RPMI8226 (cell line): ENCODE measurements at regions not wholly inside any gene's neighbourhood (a gene's known extent, or its start where the extent isn't known, plus 50 kb on each side); places are given as distances from the start of the nearest gene placed in this dataset.
"Not testable (repeated sequence)": the region's sequence is repeated elsewhere in the genome, so short reads cannot be mapped to it uniquely, and the experiment has no call there.

ENCODE experiments used
- DNase-seq: peaks from one replicate; pipeline ENCODE4 v3.0.0-alpha.2; 2015

DNA sequence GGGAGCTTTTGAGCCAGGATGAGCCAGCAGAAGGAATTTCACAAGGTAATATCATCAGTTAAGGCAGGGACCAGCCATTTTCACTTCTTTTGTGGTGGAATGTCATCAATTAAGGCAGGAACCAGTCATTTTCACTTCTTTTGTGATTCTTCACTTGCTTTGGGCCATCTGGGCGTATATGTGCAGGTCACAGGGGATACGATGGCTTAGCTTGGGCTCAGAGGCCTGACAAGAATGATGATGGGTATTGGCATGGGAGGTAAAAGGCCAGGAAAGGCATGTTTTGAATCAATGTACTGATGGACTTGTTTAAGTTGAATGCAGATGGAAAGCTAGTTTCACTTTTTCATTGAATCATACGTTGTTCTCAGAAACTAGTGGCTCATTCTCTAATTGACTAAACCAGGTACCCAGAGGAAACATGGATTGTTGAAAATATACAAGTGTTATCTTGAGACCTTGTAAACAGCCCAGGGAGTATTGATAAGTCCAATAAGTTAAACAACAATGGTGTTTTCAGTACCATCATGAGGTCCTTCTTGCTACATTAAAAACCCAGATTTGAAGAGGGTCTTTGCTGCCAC is 1672.5 kb upstream of the DDX18 start:
- DNase-seq = no peak

DNA sequence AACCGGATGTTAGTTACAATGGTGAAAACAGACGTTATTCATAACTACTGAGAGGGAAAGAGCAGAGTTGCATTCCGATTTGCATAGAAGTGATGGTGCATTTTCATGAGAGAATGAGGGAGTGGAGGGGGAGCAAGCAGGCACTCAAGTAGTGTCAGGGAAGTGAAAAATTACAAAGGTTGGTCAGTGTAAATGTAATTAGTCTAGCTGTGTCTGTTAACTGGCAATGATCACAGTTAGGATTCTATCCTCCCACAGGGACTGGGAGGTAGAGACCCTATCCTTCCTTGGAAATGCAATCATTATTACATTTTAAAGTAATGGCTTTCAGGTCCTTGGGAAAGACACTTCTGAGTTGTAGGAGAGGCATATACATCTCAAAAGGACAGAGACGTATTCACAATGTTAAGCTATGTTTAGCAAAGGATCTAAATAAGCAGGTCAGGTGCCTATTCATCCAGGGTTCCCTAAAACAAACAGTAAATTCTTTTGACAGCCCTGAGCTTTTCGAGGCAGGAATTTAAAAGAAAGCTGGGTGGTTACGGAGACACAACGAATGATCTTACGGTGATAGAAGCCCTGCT is 1671.8 kb upstream of the DDX18 start:
- no peak for DNase-seq

DNA sequence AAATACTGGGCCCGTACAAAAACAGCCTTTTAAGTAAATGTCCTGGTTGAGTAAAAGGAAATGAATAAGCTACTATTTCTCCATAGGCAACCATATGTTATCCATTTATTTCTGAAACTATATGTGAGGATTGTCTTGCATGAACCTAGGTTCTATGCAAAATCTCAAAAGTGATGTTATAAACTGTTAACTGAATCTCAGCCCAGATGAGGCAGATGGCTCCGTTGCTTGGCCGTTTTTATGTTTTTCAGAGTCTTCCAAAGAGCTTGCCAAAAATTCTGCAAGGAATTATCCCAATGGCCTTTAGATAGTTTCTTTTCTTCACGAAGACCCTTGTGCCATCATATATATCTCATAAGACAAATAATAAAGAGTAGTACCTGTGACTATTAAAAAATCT is 1669.5 kb upstream of the DDX18 start:
- no peak for DNase-seq

DNA sequence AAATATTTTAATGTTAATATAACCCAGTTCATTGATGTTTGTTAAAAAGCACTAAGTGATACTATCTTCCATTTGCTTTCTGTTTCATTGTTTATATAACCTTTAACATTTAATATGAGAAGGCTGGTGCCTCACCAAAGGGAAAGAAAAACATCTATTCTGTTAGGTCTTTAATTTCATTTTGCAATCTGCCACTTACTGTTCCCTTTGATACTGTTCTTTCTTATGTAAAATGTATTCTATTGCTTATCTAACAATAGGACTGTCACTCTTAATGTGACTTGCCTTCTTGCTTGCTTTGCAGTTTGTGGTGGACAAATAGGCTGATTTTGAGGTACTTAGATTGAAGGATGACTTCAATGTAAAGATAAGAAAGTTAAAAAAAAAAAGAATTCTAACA is 1666.1 kb upstream of the DDX18 start:
- DNase-seq = no peak

DNA sequence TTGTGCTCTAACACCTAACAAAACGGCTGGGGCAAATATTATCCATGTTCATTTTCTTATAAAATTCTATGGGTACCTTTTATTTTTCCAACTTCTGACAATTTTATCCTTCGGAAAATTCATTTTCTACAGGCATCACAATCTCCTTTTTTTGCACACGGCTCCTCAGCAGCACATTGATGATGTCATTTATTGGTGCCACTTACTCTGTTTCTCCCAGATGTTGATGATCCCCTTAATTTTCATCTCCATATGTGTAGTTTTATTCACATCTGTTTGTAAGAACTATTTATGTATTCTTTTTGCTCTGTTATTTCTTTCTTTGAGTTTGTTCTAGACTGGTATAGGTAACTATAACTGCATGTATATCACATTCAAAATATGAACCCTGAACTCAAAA is 1660.8 kb upstream of the DDX18 start:
- no peak for DNase-seq

DNA sequence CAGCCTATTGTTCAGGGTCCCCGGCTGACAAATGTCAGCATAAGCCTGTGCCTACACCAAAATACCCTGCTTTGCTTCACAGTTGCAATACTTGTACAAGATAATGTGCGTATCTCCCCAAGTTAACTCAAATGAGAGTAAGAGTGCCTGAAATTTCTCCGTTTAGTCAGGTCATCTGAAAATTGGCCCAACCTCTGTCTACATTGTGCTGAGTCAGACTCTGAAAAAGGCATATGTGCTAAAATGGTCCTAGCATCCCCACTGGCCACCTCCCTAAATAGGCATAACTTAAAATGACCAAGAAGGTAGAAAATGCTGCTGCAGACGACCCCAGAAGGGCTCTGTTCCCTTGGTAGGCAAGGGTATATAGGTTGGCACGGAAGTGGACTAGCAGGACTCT is 1653.8 kb upstream of the DDX18 start:
- no peak for DNase-seq

DNA sequence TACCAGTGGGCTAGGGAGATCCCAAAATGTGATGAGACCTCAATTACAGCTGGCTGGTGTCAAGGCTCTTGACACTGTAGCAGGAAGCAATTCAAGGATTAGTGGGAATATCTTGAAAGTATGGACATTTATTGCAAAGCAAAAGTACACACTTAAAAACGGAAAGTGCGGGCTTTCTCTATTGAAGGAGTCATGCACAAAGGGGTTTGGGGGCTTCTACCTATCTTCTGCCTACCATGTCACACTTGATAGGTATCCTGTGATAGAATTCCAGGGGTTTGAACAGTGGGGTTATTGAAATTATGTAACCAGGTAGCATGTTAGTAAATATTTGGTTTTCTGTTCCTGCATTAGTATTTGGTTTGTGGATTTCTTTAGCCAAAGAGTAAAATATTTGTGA is 1652.1 kb upstream of the DDX18 start:
- DNase-seq = no peak

DNA sequence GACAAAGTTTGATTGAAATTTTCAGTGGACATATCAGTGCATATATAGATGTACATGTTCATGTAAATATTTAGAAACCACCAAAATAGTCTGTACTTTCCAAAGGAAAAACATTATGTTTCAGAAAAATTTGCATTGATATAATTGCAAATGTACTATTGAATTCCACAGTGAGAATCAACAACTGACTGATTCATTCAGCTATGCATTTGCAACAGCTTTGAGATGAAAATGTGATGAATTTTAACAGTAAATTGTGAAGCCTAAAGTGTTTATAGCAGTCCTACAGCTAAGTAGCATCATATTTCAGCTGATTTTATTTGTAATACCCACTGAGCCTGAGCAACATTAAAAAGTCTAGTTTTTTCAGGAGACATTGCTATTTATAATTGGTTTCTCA is 1647.4 kb upstream of the DDX18 start:
- DNase-seq = no peak

DNA sequence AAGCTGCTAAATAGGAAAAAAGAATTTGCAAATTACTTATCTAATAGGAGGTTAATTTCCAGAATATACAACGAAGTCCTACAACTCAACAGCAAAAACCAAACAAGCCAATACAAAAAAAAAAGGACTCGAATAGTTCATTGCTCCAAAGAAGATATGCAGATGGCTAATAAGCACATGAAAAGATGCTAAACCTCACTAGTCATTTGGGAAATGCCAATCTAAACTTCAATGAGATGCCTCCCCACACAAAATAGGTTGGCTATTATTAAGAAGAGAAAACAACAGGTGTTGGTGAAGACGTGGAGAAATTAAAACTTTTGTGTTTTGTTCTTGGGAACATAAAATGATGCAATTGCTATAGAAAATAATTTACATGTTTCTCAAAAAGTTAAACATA is 1634.4 kb upstream of the DDX18 start:
- DNase-seq = no peak

DNA sequence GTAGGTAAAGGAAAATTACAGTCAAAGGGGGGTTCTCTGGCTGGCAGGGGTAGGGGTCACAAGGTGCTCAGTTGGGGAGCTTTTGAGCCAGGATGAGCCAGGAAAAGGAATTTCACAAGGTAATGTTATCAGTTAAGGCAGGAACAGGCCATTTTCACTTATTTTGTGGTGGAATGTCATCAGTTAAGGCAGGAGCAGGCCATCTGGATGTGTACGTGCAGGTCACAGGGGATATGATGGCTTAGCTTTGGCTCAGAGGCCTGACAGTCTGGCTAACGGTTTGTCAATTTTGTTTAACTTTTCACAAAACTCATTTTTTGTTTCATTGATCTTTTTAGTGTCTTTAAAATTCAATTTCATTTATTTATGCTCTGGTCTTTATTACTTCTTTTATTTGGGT is 1623.8 kb upstream of the DDX18 start:
- DNase-seq = not testable (repeated sequence)

DNA sequence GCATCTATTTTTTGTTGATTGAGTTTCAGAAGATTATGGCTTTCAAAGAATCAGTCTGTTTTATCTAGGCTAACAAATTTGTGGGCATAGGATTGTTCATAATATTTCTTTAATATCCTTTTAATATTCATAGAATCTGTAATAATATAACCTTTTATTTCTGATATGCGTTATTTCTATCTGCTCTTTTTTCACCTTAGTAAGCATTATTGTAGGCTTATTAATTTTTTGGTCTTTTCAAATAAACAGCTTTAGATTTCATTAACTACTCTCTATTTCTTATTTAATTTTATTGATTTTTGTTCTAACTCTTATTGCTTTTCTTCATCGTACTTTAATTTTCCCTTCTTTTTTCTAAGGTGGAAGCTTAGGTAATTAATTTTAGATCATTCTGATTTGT is 1614.4 kb upstream of the DDX18 start:
- no peak for DNase-seq

DNA sequence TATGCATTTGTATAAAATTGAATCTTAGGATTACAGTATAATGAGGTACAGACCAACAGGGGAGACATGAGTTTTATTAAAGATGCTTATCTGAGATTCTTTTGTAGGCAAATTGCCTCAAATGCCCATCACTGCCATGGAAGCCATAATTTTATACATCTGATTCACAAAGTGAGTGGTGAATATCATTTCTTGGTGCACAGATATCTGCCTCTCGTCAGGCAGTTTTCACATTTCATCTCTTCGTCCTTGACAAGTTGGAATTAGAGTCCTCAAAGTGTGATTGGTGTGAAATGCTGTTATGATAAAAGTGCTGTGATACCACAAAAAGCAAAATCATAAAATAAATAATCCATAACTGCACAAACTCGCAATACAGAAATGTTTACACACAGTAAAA is 1602.8 kb upstream of the DDX18 start:
- no peak for DNase-seq

DNA sequence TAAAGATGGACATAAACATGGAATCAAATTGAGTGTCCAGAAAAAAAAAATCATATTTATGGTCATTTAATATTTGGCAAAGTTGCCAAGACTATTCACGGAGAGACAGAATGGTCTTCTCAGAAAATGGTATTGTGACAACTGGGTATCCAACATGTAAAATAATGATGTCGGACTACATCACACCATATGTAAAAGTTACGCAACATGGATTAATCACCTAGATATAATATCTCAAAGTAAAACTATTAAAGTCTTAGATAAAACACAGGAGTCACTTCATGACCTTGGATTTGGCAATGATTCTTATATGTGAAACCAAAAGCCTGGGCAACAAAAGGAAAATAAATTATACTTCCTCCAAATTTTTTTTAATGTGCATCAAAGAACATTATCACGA is 1591.7 kb upstream of the DDX18 start:
- no peak for DNase-seq

DNA sequence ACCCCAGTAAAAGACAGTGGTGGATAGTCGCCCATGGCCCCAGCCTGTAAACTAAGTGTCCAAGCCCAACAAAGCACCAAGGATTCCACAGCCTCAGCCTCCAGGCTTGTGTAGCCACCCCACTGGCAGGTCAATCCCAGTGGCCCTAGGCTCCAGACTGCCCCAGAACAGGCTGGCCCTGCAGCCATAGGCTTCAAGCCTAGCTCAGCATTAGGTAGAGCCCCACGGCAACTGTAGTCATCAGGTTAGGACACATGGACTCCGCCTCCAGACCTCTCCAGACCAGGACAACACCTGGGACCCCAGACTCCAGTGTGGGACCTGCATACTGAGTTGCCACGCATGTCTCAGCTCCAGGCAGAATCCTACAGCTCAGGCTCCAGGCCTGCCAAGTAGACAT is 1590.6 kb upstream of the DDX18 start:
- DNase-seq = no peak

DNA sequence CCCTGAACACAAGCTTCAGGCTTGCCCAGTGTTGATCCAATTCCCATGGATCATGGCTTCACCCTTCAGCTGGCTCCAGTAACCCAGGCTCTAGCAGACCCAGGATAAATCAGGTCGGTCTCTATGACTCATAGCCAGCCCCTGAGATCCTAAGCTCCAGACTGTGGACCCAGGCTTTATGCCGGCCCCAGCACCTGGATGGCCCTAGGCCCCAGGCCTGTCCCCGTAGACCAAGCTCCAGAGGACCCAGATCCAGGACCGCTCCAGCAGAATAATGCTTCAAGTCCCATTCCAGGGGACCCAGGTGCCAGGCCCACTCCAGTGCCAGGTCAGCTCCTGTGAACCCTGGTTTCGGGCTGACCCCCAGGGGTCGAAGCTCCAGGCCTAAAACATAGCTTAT is 1589.9 kb upstream of the DDX18 start:
- DNase-seq = no peak

DNA sequence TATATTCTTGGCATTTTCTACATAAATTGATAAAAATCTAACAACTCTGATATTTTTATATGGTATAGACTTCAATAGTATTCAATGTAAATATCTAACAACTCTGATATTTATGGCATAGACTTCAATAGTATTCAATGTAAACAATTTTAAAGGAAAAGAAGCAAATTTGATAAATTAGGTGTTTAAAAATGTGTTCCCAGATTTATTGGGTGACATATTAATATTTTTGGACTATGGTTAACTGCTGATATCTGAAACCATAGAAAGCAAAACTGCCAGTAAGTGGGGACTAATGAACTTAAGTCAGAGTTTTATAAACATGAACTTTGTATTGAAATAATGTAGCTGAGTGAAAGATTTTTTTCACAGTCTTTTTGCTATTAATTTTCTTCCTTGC is 1576.0 kb upstream of the DDX18 start:
- no peak for DNase-seq

DNA sequence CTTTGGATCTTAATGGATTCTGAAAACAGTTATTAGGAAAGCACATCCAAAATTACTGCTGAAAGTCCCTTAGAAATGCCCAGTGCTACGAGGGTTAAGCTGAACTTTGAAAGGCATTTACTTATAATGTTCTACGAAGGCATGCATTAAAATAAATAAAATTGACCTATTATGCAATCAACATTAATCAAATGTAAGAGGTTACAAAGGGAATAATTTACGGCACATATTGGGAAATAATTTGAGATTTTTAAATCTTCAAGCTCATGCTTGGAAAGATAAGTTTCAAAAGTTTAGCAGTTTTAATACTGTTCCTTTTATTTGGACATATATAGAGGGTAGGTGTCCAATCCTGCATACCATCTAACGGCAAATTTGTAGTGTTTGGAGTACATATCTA is 1564.1 kb upstream of the DDX18 start:
- DNase-seq = no peak

DNA sequence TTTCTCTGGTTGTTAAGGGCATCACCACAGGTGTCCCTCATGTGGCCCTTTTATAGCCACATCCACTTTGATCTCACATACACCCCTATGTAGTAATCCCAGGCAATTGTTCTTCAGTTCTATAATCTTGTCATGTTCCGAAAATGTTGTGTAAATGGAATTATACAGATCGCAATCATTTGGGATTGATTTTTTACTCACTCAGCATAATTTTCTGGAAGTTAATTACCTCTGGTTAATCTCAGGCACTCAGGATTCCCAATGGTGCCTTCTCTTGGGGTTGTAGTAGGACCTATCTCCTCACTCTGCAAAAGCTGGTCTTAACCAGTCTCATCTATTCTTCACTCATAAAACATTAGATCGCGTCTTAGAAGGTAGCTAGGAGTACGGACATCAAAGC is 1549.6 kb upstream of the DDX18 start:
- no peak for DNase-seq

DNA sequence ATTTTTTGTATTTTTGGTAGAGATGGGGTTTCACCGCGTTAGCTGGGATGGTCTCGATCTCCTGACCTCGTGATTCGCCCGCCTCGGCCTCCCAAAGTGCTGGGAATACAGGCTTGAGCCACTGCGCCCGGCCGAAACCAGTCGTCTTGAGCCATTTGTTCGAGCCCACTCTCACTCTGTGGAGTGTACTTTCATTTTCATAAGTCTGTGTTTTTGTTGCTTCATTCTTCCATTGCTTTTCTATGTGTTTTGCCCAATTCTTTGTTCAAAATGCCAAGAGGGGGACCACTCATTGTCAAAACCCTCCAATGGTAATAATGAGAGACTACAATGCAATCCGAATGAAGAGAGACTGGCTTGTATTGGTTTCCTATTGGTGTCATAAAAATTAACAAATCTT is 1545.5 kb upstream of the DDX18 start:
- DNase-seq = no peak

DNA sequence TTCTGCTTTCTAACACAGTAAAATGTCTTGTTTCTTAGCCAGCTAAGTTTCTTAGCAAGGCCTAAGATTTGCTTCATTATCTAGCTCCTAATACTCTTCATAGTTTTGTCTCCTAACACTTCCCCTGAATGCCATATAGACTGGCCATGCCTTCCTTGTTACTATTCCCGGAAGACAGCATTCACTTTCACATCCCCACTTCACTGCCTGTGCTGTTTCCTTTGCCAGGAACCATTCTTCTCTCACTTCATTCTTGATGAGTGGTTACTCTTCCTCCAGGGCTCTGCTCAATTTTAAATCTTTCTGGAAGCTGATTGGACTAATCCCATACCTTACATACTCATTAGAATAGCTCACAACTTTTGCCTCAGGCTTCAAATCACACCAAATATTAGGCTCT is 1510.2 kb upstream of the DDX18 start:
- DNase-seq = no peak

DNA sequence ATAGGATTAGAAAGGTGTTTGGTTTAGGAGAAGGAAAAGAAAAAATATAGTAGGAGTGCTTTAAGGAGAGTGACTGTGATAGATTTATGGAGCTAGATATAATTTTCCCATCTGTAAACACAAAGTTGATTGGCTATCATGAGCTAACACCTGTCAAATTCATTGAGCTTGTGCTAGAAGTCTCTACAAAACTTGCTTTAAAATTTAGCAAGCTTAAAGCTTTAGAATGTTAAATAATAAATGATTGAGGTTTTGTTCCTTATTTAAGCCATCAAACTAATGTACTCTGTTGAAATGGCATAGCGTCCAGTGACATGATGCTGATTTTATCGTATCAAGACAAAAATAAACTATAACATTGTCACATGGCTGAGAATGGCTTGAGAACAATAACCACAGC is 1497.4 kb upstream of the DDX18 start:
- no peak for DNase-seq

DNA sequence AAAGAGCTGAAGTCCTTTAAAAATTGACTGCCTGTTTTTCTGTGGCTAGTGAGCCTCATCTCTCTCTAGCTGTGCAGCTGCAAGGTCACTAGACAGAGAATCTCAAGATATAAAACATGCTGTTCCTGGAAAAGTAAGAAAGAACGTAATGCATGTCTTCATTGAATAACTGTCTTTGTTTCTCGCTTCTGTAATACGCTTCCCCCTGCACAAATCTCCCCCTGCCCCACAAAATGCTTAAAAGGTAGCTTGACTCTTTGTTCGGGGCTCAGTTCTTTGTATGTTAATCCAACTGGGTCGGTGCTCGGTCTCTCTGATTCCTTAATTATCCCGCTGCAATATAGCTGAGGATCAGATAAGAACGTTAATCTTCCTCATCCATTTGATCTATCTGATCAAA is 1495.9 kb upstream of the DDX18 start:
- not testable (repeated sequence) for DNase-seq

DNA sequence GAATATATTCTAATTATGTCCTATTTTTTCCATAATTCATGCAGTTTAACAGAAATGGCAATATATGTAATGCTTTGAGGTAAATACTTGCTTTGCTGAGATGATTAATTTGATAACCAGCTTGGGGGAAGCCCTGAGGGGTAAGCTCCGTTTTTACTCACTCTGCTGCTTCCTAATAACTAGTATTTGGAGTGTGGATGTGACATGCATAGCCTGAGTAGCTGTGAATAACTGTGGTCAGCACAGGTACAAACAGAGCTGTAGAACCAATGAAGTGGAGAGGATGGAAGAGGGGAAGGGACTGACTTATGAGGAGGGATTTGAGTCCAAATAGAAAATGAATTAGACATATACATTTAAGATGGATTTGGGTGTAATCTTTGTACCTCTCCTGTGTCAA is 1495.5 kb upstream of the DDX18 start:
- DNase-seq = no peak

DNA sequence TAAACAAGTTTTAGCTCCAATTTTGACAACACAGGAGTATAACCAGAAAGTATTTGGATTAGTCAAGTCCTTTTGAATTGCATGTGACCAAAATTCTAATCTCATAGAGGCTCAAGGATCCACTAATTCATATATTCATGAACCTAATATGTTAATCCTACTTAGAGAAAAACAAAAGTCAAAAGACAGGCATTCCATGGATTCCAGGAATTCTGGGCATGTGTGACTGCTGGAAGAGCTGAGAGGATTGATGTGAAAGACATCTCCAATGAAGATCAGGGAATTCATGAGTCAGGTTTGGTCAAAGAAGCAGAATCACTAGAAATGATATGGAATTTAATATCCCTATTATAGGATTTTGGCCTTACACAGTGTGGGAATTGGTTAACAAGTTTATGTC is 1494.6 kb upstream of the DDX18 start:
- DNase-seq = no peak

DNA sequence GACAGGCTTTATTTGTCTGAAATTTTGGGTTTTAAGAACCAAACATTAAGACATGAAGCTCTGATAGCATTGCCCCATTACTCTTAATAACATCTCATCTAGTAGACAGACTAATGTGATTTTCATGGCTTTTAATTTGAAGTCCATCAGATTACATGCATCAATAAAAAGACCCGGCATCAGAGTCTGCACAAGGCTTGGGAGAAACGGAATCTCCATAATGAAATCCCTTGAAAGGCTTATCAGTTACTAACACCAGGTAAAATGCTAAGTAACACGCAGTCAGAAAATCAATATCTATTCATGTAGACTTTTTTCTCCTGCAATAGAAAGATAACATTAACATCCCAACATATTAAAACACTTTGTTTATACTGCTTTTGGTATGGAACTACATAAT is 1485.2 kb upstream of the DDX18 start:
- DNase-seq = no peak

DNA sequence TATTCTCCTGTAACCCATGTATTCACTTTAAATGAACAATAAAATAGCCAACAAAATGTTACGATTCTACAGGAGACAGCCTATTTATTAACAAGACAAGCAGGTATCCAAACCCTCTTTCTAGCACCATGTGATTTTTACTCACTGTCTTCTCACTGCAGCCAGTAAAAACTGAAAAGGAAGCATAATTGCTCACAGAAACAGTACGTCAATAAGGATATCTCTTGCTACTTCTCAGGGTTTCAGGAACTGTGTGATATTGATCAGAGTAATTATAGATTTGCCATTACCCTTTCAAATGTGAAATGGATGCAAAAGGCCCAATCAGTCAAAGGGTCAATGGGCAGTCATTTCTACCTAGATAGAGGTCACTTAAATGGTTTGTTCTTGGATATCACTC is 1473.8 kb upstream of the DDX18 start:
- DNase-seq = no peak
